GM21526 (cell line): ENCODE measurements at regions not wholly inside any gene's neighbourhood (a gene's known extent, or its start where the extent isn't known, plus 50 kb on each side); places are given as distances from the start of the nearest gene placed in this dataset.
"Not testable (repeated sequence)": the region's sequence is repeated elsewhere in the genome, so short reads cannot be mapped to it uniquely, and the experiment has no call there.

Experiments
- ATAC-seq: cut with Tn5 transposase; IDR thresholded peaks from one replicate; pipeline ENCODE4 v1.9.1; 2021; ENCODE audit warnings: moderate library complexity; ENCODE audit not compliant: unreplicated experiment, low FRiP score

GRCh38 chr7:145489609-145490008, 627.0 kb upstream of the CNTNAP2 start:
- ATAC-seq, result no peak

- ATAC-seq, result no peak
Observed at GRCh38 chr7:145488816-145489215, 627.8 kb upstream of the CNTNAP2 start.

- ATAC-seq, result no peak
Observed at GRCh38 chr7:145481985-145482384, 634.6 kb upstream of the CNTNAP2 start.

GRCh38 chr7:145478541-145478940, 638.1 kb upstream of the CNTNAP2 start:
- ATAC-seq, result no peak

- no peak for ATAC-seq
Observed at GRCh38 chr7:145474009-145474686, 638.3 kb upstream of the TPK1 start.

DNA sequence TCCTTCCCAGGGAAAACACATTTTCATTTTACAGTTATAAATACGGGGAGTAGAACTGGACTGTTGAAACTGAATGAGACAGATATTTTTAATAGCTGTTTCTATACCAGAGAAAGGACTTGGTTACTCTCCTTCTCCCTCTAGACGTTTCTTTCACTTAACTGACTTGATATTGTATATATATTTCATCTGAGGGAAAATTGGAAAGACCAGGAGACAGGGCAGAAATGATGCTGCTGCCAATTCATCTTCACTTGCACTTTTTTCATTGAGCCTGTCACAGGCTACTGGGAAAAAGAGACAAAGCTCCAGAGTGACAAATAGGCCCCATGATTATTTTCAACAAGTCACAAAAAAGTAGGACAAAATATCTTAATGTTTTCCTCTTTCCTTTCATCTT, 636.0 kb upstream of the TPK1 start:
- ATAC-seq, result no peak

DNA sequence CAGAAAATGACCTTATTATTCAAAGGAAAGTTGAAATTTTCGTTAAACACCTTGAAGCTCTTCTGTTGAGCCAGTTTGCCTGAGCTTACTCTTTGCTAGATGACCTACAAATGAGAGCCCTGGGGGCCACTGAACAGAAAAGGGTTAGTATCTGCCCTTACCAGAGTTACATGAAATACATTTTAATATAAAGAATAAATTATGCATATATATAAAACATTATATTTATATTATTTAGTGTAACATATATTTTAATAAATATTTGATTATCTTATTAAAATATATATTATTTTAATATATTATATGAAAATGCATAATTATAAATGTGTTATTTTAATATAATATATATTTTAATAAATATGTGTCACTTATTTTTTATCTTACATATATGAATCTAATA, 628.4 kb upstream of the TPK1 start:
- no peak for ATAC-seq

GRCh38 chr7:145462463-145462862, 626.6 kb upstream of the TPK1 start:
- no peak for ATAC-seq

DNA sequence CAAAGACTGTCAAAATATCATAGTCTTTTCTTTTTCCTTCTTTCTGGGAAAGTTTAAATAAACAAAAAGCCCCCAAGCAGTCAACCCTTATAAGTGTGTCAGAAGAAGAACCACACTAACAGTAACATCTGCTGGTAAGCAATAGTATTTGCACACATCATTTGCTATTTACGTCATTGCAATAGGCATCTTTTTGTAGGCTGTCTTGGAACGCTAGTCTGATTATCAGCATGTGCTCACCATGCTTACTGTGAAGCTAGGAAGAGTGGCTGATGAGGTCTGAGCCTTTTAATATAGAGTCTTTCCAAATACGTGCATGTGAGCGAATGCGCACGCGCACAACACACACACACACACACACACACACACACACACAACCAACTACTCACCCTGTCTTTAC, 599.0 kb upstream of the TPK1 start:
- no peak for ATAC-seq

DNA sequence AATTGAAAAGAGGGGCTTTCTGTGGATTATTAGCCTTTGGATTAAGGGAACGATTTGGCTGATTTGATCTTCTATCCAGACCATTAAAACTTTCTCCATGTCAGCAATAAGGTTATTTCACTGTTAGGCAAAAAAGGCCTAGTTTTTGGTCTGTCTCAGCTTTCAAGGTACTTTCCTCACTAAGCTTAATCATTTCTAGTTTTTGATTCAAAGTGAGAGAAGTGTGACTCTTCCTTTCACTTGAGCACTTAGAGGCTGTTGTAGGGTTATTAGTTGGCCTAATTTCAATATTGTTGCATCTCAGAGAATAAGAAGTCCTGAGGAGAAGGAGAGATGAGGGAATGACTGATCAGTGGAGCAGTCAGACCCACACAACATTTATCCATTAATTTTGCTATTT, 596.0 kb upstream of the TPK1 start:
- no peak for ATAC-seq

GRCh38 chr7:145418481-145418880, 582.6 kb upstream of the TPK1 start:
- not testable (repeated sequence) for ATAC-seq

- no peak for ATAC-seq
Observed at GRCh38 chr7:145411066-145411465, 575.2 kb upstream of the TPK1 start.

DNA sequence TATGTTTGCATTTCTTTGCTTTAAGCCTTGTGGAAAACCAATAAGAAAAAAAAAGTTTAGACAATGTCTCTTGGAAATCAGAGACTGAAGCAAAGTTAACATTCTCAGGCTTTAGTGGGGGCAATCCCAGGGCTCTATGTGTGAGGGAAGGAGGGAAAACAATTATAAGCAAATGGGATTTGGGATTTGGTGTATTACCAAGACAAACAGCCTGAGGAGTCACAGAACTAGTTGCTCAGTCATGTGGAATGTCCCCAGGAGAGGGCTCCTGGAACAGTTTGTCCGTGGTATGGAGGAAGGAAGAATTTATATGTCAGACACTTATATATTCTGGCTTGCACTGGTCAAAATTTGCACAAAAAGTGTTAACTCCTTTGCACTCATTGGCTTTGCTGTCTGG, 562.9 kb upstream of the TPK1 start:
- no peak for ATAC-seq

GRCh38 chr7:145394126-145394525, 558.3 kb upstream of the TPK1 start:
- ATAC-seq, result no peak

GRCh38 chr7:145382762-145383161, 546.9 kb upstream of the TPK1 start:
- ATAC-seq, result no peak

DNA sequence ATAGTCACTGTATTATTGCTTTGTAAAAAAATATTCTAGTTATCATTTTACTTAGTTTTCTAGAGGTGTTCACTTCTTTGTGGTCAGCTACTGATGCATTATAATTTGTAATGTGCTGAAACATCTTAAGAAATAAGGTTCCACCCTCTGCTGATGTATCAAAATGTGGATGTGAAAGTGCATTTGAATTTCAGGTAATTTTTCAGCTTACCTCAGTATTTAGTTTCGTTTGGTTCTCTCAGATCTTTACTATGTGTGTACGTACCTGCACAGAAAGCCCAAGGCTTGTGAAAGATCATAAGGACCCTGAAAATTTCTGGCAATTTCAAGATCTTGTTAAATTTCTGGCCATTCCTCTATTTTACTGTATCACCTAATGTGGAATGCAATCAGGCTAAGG, 542.3 kb upstream of the TPK1 start:
- no peak for ATAC-seq

DNA sequence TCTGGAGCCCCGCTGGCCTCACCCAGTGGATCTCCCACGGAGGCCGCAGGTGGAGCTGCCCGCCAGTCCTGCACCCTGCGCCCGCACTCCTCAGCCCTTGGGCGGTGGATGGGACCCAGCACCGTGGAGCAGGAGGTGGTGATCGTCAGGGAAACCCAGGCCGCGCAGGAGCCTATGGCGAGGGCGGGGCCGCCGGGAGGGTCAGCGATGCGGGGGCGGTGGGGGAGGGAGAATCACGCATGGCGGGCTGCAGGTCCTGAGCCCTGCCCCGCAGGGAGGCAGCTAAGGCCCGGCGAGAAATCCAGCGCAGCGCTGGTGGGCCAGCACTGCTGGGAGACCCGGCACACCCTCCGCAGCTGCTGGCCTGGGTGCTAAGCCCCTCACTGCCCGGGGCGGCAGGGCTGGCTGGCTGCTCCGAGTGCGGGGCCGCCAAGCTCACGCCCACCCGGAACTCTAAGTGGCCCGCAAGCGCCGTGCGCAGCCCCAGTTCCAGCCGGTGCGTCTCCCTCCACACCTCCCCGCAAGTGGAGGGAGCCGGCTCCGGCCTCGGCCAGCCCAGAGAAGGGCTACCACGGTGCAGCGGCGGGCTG, 524.8 kb upstream of the TPK1 start:
- no peak for ATAC-seq

DNA sequence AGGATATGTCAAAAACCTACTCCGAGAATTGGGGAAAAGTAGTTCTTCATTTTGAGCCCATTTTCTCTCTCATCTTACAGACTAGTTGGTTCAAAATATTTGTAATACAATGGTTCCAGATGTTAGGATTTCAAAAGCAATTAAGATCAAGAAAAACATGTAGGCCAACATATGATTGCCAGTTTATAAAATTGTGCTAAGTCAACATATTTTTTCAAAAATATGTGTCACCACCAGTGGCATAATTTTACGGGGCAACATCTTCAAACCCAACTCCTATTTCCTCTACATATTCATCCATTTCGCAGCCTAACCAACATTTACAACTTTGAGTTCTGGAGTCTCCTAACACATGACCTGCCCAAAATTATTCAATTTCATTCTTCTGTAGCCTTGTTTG, 514.5 kb upstream of the TPK1 start:
- ATAC-seq, result no peak

DNA sequence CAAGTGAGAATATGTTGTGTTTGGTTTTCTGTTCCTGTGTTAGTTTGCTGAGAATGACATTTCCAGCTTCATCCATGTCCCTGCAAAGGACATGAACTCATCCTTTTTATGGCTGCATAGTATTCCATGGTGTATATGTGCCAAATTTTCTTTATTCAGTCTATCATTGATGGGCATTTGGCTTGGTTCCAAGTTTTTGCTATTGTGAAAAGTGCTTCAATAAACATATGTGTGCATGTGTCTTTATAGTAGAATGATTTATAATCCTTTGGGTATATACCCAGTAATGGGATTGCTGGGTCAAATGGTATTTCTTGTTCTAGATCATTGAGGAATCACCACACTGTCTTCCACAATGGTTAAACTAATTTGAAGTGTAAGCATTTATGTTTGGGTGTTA, 513.6 kb upstream of the TPK1 start:
- ATAC-seq, result not testable (repeated sequence)

DNA sequence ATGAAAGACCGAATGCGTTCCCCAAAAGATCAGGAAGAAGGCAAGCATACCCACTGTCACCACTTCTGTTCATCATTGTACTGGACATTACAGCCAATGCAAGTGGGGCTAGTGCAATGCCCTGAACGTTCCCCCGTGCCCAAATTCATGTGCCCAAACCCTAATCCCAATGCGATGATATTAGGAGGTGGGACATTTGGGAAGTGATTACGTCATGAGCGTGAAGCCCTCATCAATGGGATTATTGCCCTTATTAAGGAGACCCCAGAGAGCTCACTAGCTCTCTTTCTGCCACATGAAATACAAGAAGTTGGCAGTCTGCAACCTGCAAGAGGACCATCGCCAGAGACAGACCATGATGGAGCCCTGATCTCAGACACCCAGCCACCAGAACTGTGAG, 511.4 kb upstream of the TPK1 start:
- no peak for ATAC-seq

GRCh38 chr7:145339319-145339718, 503.5 kb upstream of the TPK1 start:
- no peak for ATAC-seq

DNA sequence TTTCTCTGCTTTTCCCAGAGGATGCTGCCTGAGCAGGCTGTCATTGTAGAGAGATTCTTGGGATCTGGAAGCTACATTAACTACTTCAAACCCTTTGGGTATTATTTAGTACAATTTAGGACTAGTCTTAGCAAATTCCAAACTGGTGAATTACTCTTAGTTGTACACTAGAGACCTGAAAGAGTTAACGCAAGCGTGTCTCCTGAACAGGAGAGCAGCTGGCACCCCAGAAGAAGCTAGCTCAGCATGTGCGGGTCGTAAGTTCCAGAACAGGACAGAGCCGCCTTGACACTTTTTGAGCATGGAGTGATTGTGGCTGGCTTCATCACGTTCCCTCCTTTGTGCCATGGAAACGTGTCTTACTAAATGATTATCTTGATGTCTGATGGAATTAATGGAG, 495.7 kb upstream of the TPK1 start:
- no peak for ATAC-seq

- no peak for ATAC-seq
Observed at GRCh38 chr7:145331076-145331475, 495.2 kb upstream of the TPK1 start.
